SK-N-MC (cell line): ENCODE measurements at regions not wholly inside any gene's neighbourhood (a gene's known extent, or its start where the extent isn't known, plus 50 kb on each side); places are given as distances from the start of the nearest gene placed in this dataset.
"Not testable (repeated sequence)": the region's sequence is repeated elsewhere in the genome, so short reads cannot be mapped to it uniquely, and the experiment has no call there.

Experiments used
- DNase-seq: peaks from one replicate; pipeline ENCODE4 v3.0.0-alpha.2; 2011; ENCODE audit warnings: low read depth, low spot score
- H3K27ac ChIP-seq: fragments of 200-600 bp; sonication (generic); 2 replicates; pipeline ENCODE4 v1.5.1; 2016; ENCODE audit warnings: mixed run types
- H3K36me3 ChIP-seq: fragments of 200-600 bp; sonication (generic); 2 replicates; pipeline ENCODE4 v1.6.1; 2017; ENCODE audit warnings: antibody characterized with exemption, low read length, mixed read lengths; ENCODE audit not compliant: insufficient read depth
- H3K4me3 ChIP-seq: fragments of 200-600 bp; sonication (generic); 2 replicates; pipeline ENCODE4 v1.5.1; 2016
- H3K9ac ChIP-seq: fragments of 200-600 bp; sonication (generic); 2 replicates; pipeline ENCODE4 v1.8.0; 2017; ENCODE audit warnings: mixed run types, mixed read lengths; ENCODE audit not compliant: insufficient read length
- H3K9me3 ChIP-seq: fragments of 200-600 bp; sonication (generic); 2 replicates; pipeline ENCODE4 v1.6.1; 2017; ENCODE audit warnings: low read depth, mild to moderate bottlenecking, antibody characterized with exemption, low read length, moderate library complexity, mixed read lengths
- EZH2 ChIP-seq: fragments of 200-600 bp; sonication (generic); IDR thresholded peaks from one replicate; pipeline ENCODE4 v1.6.1; 2017; ENCODE audit warnings: antibody characterized with exemption
- FOXP2 ChIP-seq: optimal IDR thresholded peaks from 2 replicates; pipeline ENCODE3; 2011; ENCODE audit warnings: mild to moderate bottlenecking, moderate library complexity; ENCODE audit not compliant: insufficient read depth; ENCODE audit errors: extremely low read length, control extremely low read depth
- POLR2AphosphoS5 ChIP-seq: IDR thresholded peaks from 2 replicates; pipeline ENCODE4 v1.6.1; 2012; ENCODE audit warnings: mild to moderate bottlenecking, low read depth, low read length, borderline replicate concordance

DNA sequence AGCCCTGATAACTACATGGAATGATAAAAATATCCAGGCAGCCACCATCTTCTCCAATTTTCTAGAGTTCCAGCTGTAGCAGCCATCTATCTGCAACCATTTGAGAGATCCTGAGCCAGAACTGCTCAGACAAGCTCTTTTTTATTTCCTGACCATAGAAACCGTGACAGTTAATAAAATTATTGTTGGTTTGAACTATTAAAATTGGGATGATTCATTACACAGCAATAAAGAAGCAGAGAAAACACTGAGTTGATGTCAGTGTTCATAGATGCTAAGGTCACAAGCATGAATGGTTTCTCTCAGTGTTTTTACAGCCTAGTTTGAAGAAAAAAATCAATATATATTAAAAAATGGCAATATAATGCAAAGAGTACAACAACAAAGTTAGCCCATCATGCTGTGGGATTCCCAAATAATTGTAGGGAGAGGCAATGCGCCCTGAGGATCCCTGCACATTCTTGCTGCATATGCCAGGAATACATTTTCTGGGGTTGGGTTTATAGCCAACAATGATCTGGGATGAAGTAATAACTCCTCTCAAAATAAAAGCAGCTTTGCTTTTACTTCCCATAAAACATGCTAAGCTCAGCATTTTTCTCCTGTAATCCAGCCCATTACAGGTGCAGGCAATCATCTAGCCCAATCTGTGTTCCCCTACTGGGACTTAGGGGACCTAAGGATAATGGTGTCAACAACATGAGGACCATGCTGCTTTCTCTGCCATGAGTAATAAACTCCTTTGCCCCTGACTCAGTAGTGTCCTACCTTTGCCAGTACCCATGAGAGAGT, 84.0 kb downstream of the PABPC4L start:
- no peak overlapping the region for H3K4me3 ChIP-seq
- no peak overlapping the region for H3K27ac ChIP-seq
- H3K9ac ChIP-seq = no peak overlapping the region
- H3K9me3 ChIP-seq = no peaks in the 10 kb centered on the region
- no peak for DNase-seq
- no peaks in the 10 kb centered on the region for H3K36me3 ChIP-seq
- TF ChIP-seq EZH2 = no peak
- no peak for TF ChIP-seq FOXP2
- no peak for TF ChIP-seq POLR2AphosphoS5

DNA sequence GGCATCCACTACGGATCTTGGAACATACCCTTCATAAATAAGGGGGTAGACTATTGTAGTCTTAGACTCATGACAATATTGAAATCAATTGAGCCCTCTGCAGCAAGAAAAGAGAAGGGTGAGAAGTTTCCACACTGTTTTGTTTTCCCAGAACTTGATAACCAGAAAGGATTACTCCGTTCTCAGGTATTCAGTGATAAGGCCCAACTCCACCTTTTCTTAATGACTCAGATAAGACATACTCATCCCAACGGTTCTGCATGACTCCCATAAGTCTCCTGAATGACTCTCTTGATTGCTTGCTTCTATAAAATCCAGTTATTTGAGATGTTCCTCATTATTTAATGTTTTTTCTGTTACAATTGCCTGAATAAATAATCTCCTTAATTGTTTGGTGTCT, 111.7 kb downstream of the PABPC4L start:
- no peak overlapping the region for H3K4me3 ChIP-seq
- TF ChIP-seq POLR2AphosphoS5 = no peak
- no peak for TF ChIP-seq FOXP2
- no peak for TF ChIP-seq EZH2
- no peak overlapping the region for H3K9ac ChIP-seq
- DNase-seq = no peak
- no peak overlapping the region for H3K27ac ChIP-seq
- H3K9me3 ChIP-seq = no peaks in the 10 kb centered on the region
- no peaks in the 10 kb centered on the region for H3K36me3 ChIP-seq

DNA sequence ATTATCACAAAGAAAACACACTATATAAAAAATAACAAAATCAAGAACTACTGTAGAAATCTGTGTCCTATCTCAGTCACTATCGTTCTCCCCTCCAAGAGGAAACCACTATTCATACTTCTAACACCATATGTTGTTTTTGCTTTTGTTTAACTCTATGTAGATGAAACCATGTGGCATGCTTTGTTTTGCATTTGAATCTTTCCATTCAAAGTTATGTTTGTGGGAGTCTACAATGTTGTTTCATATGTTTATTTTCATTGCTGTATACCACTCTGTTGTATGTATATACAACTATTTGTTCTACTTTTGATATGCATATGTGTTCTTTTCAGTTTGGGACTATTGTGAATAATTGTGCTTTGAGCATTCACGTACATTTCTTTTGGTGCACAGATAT, 116.1 kb downstream of the PABPC4L start:
- Histone ChIP-seq H3K9ac (no peak overlapping the region), H3K36me3 (no peaks in the 10 kb centered on the region), H3K9me3 (no peaks in the 10 kb centered on the region), H3K4me3 (no peak overlapping the region), H3K27ac (no peak overlapping the region)
- DNase-seq = no peak
- TF ChIP-seq EZH2 (no peak), POLR2AphosphoS5 (no peak), FOXP2 (no peak)

DNA sequence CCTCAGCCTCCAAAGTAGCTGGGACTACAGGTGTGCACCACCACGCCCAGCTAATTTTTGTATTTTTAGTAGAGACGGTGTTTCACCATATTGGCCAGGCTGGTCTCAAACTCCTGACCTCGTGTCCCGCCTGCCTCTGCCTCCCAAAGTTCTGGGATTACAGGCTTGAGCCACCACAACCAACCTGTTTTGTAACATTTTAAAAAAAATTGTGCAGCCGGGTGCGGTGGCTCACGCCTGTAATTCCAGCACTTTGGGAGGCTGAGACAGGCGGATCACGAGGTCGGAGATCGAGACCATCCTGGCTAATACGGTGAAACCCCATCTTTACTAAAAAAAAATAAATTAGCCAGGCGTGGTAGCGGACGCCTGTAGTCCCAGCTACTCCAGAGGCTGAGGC, 122.5 kb downstream of the PABPC4L start:
- H3K4me3 ChIP-seq, H3K27ac ChIP-seq, DNase-seq, H3K36me3 ChIP-seq, H3K9me3 ChIP-seq, H3K9ac ChIP-seq: not testable (repeated sequence)

DNA sequence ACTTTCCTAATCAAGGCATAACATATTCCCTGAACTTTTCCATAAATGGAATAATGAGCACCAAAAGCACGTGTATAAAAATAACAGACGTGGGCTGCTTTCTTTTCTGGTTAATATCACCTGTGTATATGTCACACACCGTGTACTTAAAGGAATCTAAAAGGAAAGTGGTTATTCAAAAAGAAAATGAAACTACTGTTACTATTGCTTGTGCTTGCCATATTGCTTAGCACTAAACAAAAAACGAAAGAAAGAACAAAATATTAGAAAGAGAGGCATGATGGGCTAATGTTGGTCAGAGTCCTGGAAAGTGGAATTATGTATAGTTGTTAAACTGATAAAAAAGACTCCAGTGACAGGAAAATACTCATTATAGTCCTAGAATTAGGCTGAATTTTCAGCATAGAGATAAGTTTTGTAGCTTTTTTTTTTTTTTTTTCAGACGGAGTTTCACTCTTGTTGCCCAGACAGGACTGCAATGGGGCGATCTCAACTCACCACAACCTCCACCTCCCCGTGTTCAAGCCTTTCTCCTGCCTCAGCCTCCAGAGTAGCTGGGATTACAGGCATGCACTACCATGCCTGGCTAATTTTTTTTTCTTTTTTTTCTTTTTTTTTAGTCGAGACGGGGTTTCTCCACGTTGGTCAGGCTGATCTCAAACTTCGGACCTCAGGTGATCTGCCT, 123.2 kb downstream of the PABPC4L start:
- TF ChIP-seq FOXP2 = no peak
- TF ChIP-seq POLR2AphosphoS5 = no peak
- no peak for TF ChIP-seq EZH2
- Histone ChIP-seq H3K36me3 (no peaks in the 10 kb centered on the region), H3K4me3 (no peak overlapping the region), H3K27ac (no peak overlapping the region), H3K9ac (no peak overlapping the region), H3K9me3 (no peaks in the 10 kb centered on the region)
- DNase-seq = no peak

DNA sequence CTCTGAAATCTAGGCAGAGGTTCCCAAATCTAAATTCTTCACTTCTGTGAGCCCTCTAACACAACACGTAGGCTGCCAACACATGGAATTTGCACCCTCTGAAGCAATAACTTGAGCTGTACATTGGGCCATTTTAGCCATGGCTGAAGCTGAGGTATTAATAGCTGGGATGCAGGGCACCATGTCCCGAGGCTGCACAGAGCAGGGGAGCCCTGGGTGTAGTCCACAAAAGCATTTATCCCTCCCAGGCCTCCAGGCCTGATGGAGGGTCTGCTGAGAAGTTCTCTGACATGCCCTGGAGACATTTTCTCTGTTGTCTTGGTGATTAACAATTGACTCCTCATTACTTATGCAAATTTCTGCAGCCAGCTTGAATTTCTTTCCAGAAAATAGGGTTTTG, 127.9 kb downstream of the PABPC4L start:
- Histone ChIP-seq H3K27ac (no peak overlapping the region), H3K9me3 (no peaks in the 10 kb centered on the region), H3K4me3 (no peak overlapping the region), H3K9ac (no peak overlapping the region), H3K36me3 (no peaks in the 10 kb centered on the region)
- TF ChIP-seq EZH2 = no peak
- no peak for TF ChIP-seq POLR2AphosphoS5
- TF ChIP-seq FOXP2 = no peak
- DNase-seq = no peak

DNA sequence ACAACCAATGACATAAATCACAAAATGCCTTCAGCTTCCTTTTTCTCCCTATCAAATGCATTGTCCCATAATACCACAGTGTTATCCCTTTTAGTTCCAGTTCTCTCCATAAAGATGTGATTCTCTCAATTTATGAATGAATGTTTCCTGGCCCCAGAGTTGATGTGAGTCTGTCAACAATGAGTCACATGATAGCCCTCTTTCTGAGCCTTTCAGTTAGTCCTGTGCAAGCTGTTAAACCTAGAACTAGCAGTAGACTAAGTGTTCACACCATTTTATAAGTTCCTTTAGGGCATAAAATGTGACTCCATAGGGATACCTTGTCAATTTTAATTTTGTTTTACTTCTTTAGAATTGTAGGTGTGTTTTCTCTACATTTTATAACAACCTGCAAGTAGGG, 129.5 kb downstream of the PABPC4L start:
- DNase-seq = no peak
- TF ChIP-seq POLR2AphosphoS5 = no peak
- Histone ChIP-seq H3K9me3 (no peaks in the 10 kb centered on the region), H3K4me3 (no peak overlapping the region), H3K9ac (no peak overlapping the region), H3K36me3 (no peaks in the 10 kb centered on the region), H3K27ac (no peak overlapping the region)

DNA sequence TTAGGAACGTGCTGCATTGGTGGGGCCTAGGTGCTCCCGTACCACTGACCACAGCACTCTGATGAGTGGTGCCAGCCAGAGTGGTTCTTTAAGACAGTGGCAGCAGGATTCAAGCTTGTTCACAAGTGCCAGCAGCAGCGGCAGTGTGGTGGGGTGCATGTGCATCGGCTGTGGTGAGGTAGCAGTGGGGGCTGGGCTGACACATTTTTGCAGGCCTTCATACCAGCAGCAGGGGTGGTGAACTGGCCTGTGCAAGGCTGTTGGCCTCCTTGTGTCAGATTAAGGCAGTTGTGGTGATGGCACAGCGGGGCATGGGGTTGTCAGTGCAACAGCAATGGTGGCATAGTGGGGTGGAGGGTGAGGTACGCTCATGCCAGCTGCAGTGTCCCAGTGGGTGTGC, 131.4 kb downstream of the PABPC4L start:
- Histone ChIP-seq H3K27ac (no peak overlapping the region), H3K36me3 (no peaks in the 10 kb centered on the region), H3K9ac (no peak overlapping the region), H3K4me3 (no peak overlapping the region), H3K9me3 (no peaks in the 10 kb centered on the region)
- DNase-seq = no peak
- TF ChIP-seq FOXP2 (no peak), POLR2AphosphoS5 (no peak), EZH2 (no peak)

DNA sequence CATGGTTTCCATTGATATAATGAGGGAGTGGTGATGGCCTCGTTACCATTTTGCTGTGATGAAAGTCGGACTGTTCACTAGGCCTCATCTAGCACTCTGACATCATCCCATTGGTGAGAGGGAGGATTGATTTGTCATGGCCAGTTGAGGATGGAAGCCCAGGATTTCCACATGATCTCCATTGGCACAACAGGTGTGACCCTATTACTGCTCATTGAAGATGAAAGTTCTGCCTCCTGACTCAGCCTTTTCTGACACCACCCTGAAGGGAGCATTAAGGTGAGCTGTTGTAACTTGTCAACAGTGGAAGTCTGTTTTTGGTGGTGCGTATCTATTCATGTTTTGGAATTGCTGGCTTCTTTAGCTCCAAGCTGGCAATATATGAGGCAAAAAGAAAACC, 144.2 kb downstream of the PABPC4L start:
- no peak for TF ChIP-seq POLR2AphosphoS5
- no peak for TF ChIP-seq FOXP2
- TF ChIP-seq EZH2 = no peak
- H3K9ac ChIP-seq = no peak overlapping the region
- no peak for DNase-seq
- H3K27ac ChIP-seq = no peak overlapping the region
- no peaks in the 10 kb centered on the region for H3K9me3 ChIP-seq
- no peaks in the 10 kb centered on the region for H3K36me3 ChIP-seq
- H3K4me3 ChIP-seq = no peak overlapping the region

DNA sequence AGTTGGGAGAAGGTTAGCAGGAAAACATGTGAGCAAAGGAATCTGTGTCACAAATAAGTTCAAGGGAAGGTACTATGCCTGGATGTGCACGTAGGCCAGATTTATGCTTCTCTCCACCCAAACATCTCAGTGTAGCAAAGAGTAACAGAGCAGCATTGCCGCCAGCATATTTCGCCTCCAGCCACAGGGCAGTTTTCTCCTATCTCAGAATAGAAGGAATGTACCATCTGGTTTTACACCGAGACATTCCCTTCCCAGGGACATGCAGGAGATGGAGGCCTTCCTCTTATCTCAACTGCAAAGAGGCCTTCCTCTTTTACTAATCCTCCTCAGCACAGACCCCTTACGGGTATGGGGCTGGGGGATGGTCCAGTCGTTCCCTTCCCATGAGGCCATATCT, 155.4 kb downstream of the PABPC4L start:
- DNase-seq, H3K36me3 ChIP-seq, H3K4me3 ChIP-seq, H3K27ac ChIP-seq, H3K9ac ChIP-seq, H3K9me3 ChIP-seq: not testable (repeated sequence)
